K562 (cell line): ENCODE measurements at regions not wholly inside any gene's neighbourhood (a gene's known extent, or its start where the extent isn't known, plus 50 kb on each side); places are given as distances from the start of the nearest gene placed in this dataset.

Experiments used
- ATAC-seq: fragments of 200-7000 bp; cut with Tn5 transposase; 3 replicates; pipeline ENCODE4 v1.9.1; 2020; ENCODE audit warnings: moderate library complexity
- BruUV-seq: library from RNA; stranded (reverse); fragments of 400-500 nt; replicated peaks from 2 replicates; lab custom pipeline; 2021; lab: Mats Ljungman, UMichigan
- CTCF ChIA-PET: fragments of 300-600 bp; formaldehyde crosslinking; extraction: SDS; loops from one replicate; lab custom pipeline; 2021; ENCODE audit warnings: low intra/inter-chr PET ratio; lab: Yijun Ruan, JAX
- POLR2A ChIA-PET: fragments of 300-600, 350-650 bp; sonication (Branson Sonifier 250); formaldehyde crosslinking; extraction: SDS; loops from one replicate; lab custom pipeline; 2021; ENCODE audit warnings: antibody characterized with exemption, inconsistent platforms; lab: Yijun Ruan, JAX
- DNase-seq, 4 experiments: peaks; one replicate each; pipeline versions ENCODE4 v3.0.0 to v3.0.0-alpha.2; 2011 to 2018; ENCODE audit warnings: low spot score in 3 of 4, mixed read lengths in 3 of 4; ENCODE audit errors: extremely low read depth in 1 of 4
- FAIRE-seq: peaks from 2 replicates; lab custom pipeline; 2011; peaks lifted over from hg19 to GRCh38; lab: Jason Lieb, UNC
- H2AFZ ChIP-seq: 2 replicates; pipeline ENCODE4 v1.6.0; 2011; ENCODE audit warnings: low read depth, low read length, control low read depth, inconsistent platforms
- H3K27ac ChIP-seq: fragments of 200-600 bp; 3 replicates; pipeline ENCODE4 v1.8.0; 2011; ENCODE audit warnings: low read depth, mild to moderate bottlenecking, control low read depth, inconsistent platforms, low read length, moderate library complexity, mixed read lengths; ENCODE audit errors: extremely low read depth
- H3K27me3 ChIP-seq, 2 experiments: fragments of 300-600 bp in 1 of 2; 2 replicates in 1 of 2; 3 replicates in 1 of 2; pipeline versions ENCODE4 v1.6.0 to v1.8.0; 2011; ENCODE audit warnings: inconsistent platforms in 2 of 2, low read length in 2 of 2, mild to moderate bottlenecking in 1 of 2, mixed read lengths in 1 of 2, moderate library complexity in 1 of 2; ENCODE audit not compliant: control insufficient read depth in 2 of 2, insufficient read depth in 2 of 2
- H3K36me3 ChIP-seq: fragments of 300-600 bp; 3 replicates; pipeline ENCODE4 v1.8.0; 2011; ENCODE audit warnings: mild to moderate bottlenecking, low read length, inconsistent platforms; ENCODE audit not compliant: control insufficient read depth, insufficient read depth
- H3K4me1 ChIP-seq, 2 experiments: fragments of 200-600 bp in 1 of 2; replicated peaks in 1 of 2; 2 replicates in 1 of 2; 3 replicates in 1 of 2; pipeline versions ENCODE4 v1.5.1 to v1.8.0; 2011; ENCODE audit warnings: inconsistent platforms in 2 of 2, low read length in 2 of 2, mild to moderate bottlenecking in 1 of 2, mixed read lengths in 1 of 2, moderate library complexity in 1 of 2; ENCODE audit not compliant: control insufficient read depth in 2 of 2, insufficient read depth in 2 of 2
- H3K4me2 ChIP-seq: 2 replicates; pipeline ENCODE4 v1.6.1; 2011; ENCODE audit warnings: low read length, control low read depth, inconsistent platforms, mixed read lengths; ENCODE audit not compliant: insufficient read depth
- H3K4me3 ChIP-seq: fragments of 200-600 bp; sonication (generic), shearing (Covaris generic); 2 replicates; pipeline ENCODE4 v1.5.1; 2016; ENCODE audit warnings: control low read depth, inconsistent platforms
- H3K79me2 ChIP-seq: fragments of 200-600 bp; 3 replicates; pipeline ENCODE4 v1.8.0; 2011; ENCODE audit warnings: low read length, inconsistent platforms; ENCODE audit not compliant: control insufficient read depth, insufficient read depth
- H3K9ac ChIP-seq, 2 experiments: 2 replicates each; pipeline versions ENCODE4 v1.6.0 to v1.6.1; 2011; ENCODE audit warnings: low read depth in 2 of 2, low read length in 2 of 2, control low read depth in 1 of 2, inconsistent platforms in 1 of 2, mild to moderate bottlenecking in 1 of 2, mixed read lengths in 1 of 2; ENCODE audit not compliant: insufficient read depth in 1 of 2
- H3K9me1 ChIP-seq: one replicate; pipeline ENCODE4 v1.6.0; 2011; ENCODE audit warnings: inconsistent platforms, mild to moderate bottlenecking, low read length, moderate library complexity; ENCODE audit not compliant: control insufficient read depth, insufficient read depth
- H3K9me3 ChIP-seq: replicated peaks from 2 replicates; pipeline ENCODE4 v1.5.1; 2011; ENCODE audit warnings: low read depth, low read length, inconsistent platforms; ENCODE audit not compliant: control insufficient read depth, insufficient read depth
- H4K20me1 ChIP-seq: replicated peaks from 2 replicates; pipeline ENCODE4 v1.6.1; 2011; ENCODE audit warnings: low read length, inconsistent platforms, mixed read lengths; ENCODE audit not compliant: control insufficient read depth, insufficient read depth
- NR1H2 ChIP-seq: sonication (generic); formaldehyde crosslinking; IDR thresholded peaks from 2 replicates; pipeline ENCODE4 v1.4.0; 2020; ENCODE audit warnings: mild to moderate bottlenecking, missing genetic modification reagents
- ZNF3 ChIP-seq: fragments of 250-450 bp; sonication (Bioruptor Pico); IDR thresholded peaks from 2 replicates; pipeline ENCODE4 v1.5.0; 2021; ENCODE audit warnings: mild to moderate bottlenecking, moderate library complexity
- ZNF609 ChIP-seq: sonication (generic); formaldehyde crosslinking; IDR thresholded peaks from 2 replicates; pipeline ENCODE4 v1.8.1; 2023; ENCODE audit warnings: missing genetic modification reagents, mild to moderate bottlenecking, borderline replicate concordance
- ZNF778 ChIP-seq: fragments of 450-650 bp; formaldehyde crosslinking; IDR thresholded peaks from 2 replicates; pipeline ENCODE4 v1.4.0; 2020; ENCODE audit warnings: mild to moderate bottlenecking, moderate library complexity
- WGBS: fragments of 100-300 bp; shearing (Covaris generic); methylation state at CpG from one replicate; pipeline ENCODE4 v1.1.6; 2016; ENCODE audit warnings: low coverage, mixed read lengths; ENCODE audit not compliant: insufficient coverage; ENCODE audit errors: missing lambda C conversion rate; 5-methylcytosine and 5-hydroxymethylcytosine counted together
- in situ Hi-C: fragments of 300-500 bp; cut with MboI; formaldehyde crosslinking; loops from 4 replicates; pipeline ENCODE4 v1.15.0; 2018; ENCODE audit warnings: inconsistent platforms, mixed read lengths
- intact Hi-C: fragments of 100-400 bp; cut with micrococcal nuclease; formaldehyde crosslinking; loops from 2 replicates; pipeline ENCODE4 v1.14.2; 2022
- TF ChIP-seq, protein P1 (sequence below): fragments of 200-800 bp; sonication (Bioruptor generic); IDR thresholded peaks from 2 replicates; pipeline ENCODE4 v1.6.1; 2016; ENCODE audit warnings: missing genetic modification characterization, missing compliant biosample characterization
- TF ChIP-seq, protein P2 (sequence below), 3 experiments: fragments of 200-800 bp in 1 of 3; sonication (Bioruptor generic) in 1 of 3; sonication (generic) in 1 of 3; formaldehyde crosslinking in 1 of 3; IDR thresholded peaks; 2 replicates each; pipeline versions ENCODE4 v1.6.1 to v1.8.0; 2016 to 2022; ENCODE audit warnings: mild to moderate bottlenecking in 2 of 3, missing compliant biosample characterization in 2 of 3, missing genetic modification characterization in 2 of 3, missing genetic modification reagents in 1 of 3

GRCh38 chr18:5770176-5770575, 125.1 kb downstream of the TMEM200C start:
- Histone ChIP-seq H3K4me2 (no peak overlapping the region), H3K9me1 (no peaks in the 10 kb centered on the region), H3K4me1 (no peaks in the 10 kb centered on the region), H3K9me3 (no peaks in the 10 kb centered on the region; the same call in 1 of the 2 replicates), H3K27me3 (no peaks in the 10 kb centered on the region), H3K36me3 (no peaks in the 10 kb centered on the region), H3K79me2 (no peaks in the 10 kb centered on the region), H3K4me3 (no peak overlapping the region), H4K20me1 (no peaks in the 10 kb centered on the region), H3K9ac (no peak overlapping the region), H2AFZ (no peak overlapping the region), H3K27ac (no peak overlapping the region)
- FAIRE-seq (no peak), DNase-seq (no peak), ATAC-seq (no peak)
- CTCF ChIA-PET = no interaction called here
- no TSS peak for BruUV-seq
- POLR2A ChIA-PET = no interaction called here
- in situ Hi-C loops = no loop called here
- intact Hi-C loops = no loop called here
- 2% methylated on average over 4 of the region's 4 CpGs for WGBS
- TF ChIP-seq ZNF778 (CRISPR knock-in tag) (no peak), ZNF3 (CRISPR knock-in tag) (no peak), ZNF609 (CRISPR knock-in tag) (no peak), NR1H2 (no peak)
- TF ChIP-seq, protein P1, sequence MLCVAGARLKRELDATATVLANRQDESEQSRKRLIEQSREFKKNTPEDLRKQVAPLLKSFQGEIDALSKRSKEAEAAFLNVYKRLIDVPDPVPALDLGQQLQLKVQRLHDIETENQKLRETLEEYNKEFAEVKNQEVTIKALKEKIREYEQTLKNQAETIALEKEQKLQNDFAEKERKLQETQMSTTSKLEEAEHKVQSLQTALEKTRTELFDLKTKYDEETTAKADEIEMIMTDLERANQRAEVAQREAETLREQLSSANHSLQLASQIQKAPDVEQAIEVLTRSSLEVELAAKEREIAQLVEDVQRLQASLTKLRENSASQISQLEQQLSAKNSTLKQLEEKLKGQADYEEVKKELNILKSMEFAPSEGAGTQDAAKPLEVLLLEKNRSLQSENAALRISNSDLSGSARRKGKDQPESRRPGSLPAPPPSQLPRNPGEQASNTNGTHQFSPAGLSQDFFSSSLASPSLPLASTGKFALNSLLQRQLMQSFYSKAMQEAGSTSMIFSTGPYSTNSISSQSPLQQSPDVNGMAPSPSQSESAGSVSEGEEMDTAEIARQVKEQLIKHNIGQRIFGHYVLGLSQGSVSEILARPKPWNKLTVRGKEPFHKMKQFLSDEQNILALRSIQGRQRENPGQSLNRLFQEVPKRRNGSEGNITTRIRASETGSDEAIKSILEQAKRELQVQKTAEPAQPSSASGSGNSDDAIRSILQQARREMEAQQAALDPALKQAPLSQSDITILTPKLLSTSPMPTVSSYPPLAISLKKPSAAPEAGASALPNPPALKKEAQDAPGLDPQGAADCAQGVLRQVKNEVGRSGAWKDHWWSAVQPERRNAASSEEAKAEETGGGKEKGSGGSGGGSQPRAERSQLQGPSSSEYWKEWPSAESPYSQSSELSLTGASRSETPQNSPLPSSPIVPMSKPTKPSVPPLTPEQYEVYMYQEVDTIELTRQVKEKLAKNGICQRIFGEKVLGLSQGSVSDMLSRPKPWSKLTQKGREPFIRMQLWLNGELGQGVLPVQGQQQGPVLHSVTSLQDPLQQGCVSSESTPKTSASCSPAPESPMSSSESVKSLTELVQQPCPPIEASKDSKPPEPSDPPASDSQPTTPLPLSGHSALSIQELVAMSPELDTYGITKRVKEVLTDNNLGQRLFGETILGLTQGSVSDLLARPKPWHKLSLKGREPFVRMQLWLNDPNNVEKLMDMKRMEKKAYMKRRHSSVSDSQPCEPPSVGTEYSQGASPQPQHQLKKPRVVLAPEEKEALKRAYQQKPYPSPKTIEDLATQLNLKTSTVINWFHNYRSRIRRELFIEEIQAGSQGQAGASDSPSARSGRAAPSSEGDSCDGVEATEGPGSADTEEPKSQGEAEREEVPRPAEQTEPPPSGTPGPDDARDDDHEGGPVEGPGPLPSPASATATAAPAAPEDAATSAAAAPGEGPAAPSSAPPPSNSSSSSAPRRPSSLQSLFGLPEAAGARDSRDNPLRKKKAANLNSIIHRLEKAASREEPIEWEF (CRISPR knock-in tag) = no peak
- TF ChIP-seq, protein P2, sequence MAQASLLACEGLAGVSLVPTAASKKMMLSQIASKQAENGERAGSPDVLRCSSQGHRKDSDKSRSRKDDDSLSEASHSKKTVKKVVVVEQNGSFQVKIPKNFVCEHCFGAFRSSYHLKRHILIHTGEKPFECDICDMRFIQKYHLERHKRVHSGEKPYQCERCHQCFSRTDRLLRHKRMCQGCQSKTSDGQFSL (CRISPR knock-in tag; IDR thresholded peaks at IDR 0.05) = no peak
- TF ChIP-seq, protein P2 (tag; IDR thresholded peaks at IDR 0.05) = no peak
